Chondrocyte (in vitro differentiated cells): ENCODE measurements at regions not wholly inside any gene's neighbourhood (a gene's known extent, or its start where the extent isn't known, plus 50 kb on each side); places are given as distances from the start of the nearest gene placed in this dataset.

Source experiments
- DNase-seq: peaks from one replicate; pipeline ENCODE4 v3.0.0; 2021; ENCODE audit warnings: mixed read lengths, low spot score
- H3K27ac Mint-ChIP-seq: one replicate; pipeline ENCODE4 v1.8.0; 2021; ENCODE audit warnings: mild to moderate bottlenecking, moderate library complexity, mixed read lengths; ENCODE audit not compliant: unreplicated experiment
- H3K27me3 Mint-ChIP-seq: 2 replicates; pipeline ENCODE4 v1.8.0; 2021; ENCODE audit warnings: low read depth, mixed read lengths
- H3K36me3 Mint-ChIP-seq: 2 replicates; pipeline ENCODE4 v1.8.0; 2021; ENCODE audit warnings: low read depth, mixed read lengths
- H3K4me1 Mint-ChIP-seq: 2 replicates; pipeline ENCODE4 v1.8.0; 2021; ENCODE audit warnings: low read depth, mild to moderate bottlenecking, mixed read lengths
- H3K4me3 Mint-ChIP-seq: one replicate; pipeline ENCODE4 v1.8.0; 2021; ENCODE audit warnings: mild to moderate bottlenecking, moderate library complexity, mixed read lengths; ENCODE audit not compliant: unreplicated experiment
- H3K9me3 Mint-ChIP-seq: 2 replicates; pipeline ENCODE4 v1.8.0; 2021; ENCODE audit warnings: low read depth, mixed read lengths
- TF ChIP-seq, protein P1 (sequence below): fragments of 200-600 bp; sonication (generic); IDR thresholded peaks from 2 replicates; pipeline ENCODE4 v1.5.0; 2021; ENCODE audit warnings: antibody characterized with exemption, mild to moderate bottlenecking, moderate library complexity

DNA sequence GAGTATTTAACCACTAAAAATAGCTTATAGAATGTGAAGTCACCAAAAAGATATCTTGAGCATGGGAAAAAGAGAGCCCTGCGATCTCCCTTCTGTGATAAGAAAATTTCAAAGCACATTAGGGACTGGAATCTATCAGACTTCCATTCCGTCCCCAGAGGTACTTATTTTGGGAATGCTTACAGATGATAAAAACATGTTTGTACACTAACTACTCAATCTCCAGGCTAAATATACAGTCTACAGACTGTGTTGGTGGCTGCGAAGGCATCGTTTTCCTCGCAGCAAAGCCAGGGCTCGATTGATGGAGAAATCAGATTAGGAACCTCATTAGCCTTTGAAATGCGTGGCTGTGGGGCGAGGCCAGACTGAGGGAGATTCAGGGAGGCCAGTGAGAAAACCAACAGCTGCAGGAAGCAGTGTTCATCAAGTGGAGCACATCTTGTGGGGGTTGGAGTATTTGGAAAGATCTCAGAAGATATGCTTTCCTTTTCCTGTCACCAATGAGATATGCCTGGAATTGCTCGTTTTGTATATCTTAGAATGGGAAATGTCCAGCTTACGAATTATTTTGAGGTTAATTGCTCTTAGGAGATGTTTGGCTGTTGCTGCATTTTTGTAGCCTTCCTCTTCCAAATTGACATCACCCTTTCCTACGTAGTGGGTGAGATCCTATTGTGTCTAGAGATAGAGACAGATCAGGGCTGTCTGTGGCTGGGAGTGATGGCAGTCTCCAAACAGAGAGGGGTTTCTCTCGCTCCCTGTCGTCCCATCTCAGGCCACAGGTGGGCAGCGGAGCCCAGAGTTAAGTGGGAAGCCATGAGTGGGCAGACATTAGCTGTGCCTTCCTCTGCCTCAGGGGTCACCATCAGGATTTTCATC, 224.9 kb upstream of the FAT1 start:
- no peak for DNase-seq
- H3K27me3 Mint-ChIP-seq, result no peaks in the 10 kb centered on the region
- no peaks in the 10 kb centered on the region for H3K36me3 Mint-ChIP-seq
- TF ChIP-seq, protein P1, sequence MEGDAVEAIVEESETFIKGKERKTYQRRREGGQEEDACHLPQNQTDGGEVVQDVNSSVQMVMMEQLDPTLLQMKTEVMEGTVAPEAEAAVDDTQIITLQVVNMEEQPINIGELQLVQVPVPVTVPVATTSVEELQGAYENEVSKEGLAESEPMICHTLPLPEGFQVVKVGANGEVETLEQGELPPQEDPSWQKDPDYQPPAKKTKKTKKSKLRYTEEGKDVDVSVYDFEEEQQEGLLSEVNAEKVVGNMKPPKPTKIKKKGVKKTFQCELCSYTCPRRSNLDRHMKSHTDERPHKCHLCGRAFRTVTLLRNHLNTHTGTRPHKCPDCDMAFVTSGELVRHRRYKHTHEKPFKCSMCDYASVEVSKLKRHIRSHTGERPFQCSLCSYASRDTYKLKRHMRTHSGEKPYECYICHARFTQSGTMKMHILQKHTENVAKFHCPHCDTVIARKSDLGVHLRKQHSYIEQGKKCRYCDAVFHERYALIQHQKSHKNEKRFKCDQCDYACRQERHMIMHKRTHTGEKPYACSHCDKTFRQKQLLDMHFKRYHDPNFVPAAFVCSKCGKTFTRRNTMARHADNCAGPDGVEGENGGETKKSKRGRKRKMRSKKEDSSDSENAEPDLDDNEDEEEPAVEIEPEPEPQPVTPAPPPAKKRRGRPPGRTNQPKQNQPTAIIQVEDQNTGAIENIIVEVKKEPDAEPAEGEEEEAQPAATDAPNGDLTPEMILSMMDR, result peak; percentile 79
- peaks cover 17% of the 10 kb centered on the region for H3K4me1 Mint-ChIP-seq
- H3K27ac Mint-ChIP-seq, result peak overlapping the region; percentile 49
- peaks cover 5% of the 10 kb centered on the region for H3K9me3 Mint-ChIP-seq
- H3K4me3 Mint-ChIP-seq, result peak overlapping the region; percentile 7

DNA sequence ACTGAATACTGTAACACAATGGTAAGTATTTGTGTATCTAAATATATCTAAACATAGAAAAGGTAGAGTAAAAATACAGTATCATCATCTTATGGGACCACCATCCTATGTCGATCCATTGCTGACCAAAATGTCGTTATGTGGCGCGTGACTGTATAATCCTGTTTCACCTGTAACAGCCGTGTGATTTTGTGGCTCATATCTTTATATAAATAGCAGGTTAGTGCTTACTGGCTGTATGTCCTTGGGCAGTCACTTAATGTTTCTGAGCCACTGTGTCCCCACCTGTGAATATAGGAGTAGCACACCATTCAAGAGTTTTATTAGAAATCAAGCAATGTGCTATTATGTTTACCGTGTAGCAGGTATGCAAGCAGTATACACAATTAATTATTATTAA, 226.2 kb upstream of the FAT1 start:
- TF ChIP-seq, protein P1, result no peak
- Mint-ChIP-seq H3K27me3 (no peaks in the 10 kb centered on the region), H3K9me3 (peaks cover 5% of the 10 kb centered on the region), H3K4me3 (no peak overlapping the region), H3K27ac (no peak overlapping the region), H3K36me3 (no peaks in the 10 kb centered on the region), H3K4me1 (peaks cover 16% of the 10 kb centered on the region)
- no peak for DNase-seq

DNA sequence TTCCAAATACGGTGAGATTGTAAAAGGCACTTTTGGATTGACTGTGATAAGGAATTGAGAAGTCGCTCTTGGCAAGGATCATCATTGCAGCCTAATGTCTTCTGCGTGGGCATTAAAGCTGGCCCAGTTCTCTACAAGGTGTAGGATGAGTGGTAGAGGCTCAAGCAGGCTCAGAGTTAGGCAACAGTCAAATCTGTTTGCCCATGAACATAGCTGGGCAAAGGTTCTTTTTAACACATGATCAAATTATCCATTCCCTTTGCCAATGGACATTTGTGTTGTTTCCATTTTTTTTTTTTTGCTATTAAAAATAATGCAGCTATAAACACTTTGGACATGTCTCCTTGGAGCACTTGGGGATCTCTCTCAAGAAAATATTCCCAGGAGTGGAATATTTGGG, 229.1 kb upstream of the FAT1 start:
- H3K27ac Mint-ChIP-seq, result no peak overlapping the region
- no peak for DNase-seq
- no peak overlapping the region for H3K4me3 Mint-ChIP-seq
- H3K36me3 Mint-ChIP-seq, result no peaks in the 10 kb centered on the region
- H3K9me3 Mint-ChIP-seq, result peaks cover 5% of the 10 kb centered on the region
- peaks cover 16% of the 10 kb centered on the region for H3K4me1 Mint-ChIP-seq
- no peaks in the 10 kb centered on the region for H3K27me3 Mint-ChIP-seq
- TF ChIP-seq, protein P1, result no peak

DNA sequence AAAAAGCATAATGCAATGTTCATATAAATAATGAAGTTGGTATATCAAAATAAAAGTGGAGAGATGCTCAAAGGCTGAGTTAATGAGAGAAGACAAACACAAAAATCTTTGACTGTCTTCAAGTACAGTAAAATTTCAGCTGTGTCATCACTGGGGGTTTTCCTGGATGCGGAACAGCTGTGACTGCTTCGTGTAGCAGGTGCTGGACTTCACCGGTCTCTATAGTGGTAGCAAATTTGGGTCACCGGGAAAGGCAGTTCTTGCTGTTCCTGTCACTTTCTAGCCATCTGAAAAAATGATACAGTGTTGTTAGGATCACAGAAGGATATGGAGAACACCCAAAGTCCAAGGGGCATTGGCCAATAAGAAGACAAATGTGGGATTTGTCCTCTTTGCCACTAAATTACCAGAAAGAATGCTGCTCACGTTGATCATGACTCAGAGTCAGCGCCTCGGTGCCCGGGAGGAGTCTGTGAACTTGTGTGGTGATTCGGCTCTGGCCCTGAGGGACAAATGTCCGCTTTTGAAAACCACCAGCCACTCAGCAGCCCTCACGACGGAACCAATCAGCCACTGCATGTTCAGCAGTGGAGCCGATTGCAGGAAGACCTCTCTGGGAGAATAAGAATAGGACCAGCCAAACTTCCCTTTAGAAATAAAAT, 230.1 kb upstream of the FAT1 start:
- no peaks in the 10 kb centered on the region for H3K27me3 Mint-ChIP-seq
- H3K36me3 Mint-ChIP-seq, result no peaks in the 10 kb centered on the region
- TF ChIP-seq, protein P1, result no peak
- H3K9me3 Mint-ChIP-seq, result peaks cover 5% of the 10 kb centered on the region
- no peak overlapping the region for H3K27ac Mint-ChIP-seq
- H3K4me3 Mint-ChIP-seq, result no peak overlapping the region
- DNase-seq, result no peak
- peaks cover 8% of the 10 kb centered on the region for H3K4me1 Mint-ChIP-seq

DNA sequence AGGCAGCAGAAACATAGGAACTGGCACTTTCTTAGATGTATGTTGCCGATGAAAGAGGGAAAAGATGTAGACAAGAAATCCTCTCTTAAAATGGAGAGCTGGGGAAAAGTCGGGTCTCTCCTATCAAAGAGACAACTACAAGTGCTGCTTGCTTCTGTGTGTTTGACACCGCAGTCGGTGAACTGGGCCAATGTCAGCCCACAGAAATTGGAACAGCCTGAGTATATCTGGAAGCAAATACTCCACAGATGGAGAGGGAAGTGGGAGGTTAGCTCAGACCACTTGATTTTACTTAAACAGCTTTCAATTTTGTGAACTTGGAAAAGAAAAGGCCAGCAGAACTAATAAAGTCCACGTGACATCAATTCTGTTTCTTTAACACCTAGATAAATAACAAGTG, 230.9 kb upstream of the FAT1 start:
- Mint-ChIP-seq H3K4me1 (no peaks in the 10 kb centered on the region), H3K9me3 (peaks cover 5% of the 10 kb centered on the region), H3K4me3 (no peak overlapping the region), H3K27ac (no peak overlapping the region), H3K36me3 (no peaks in the 10 kb centered on the region), H3K27me3 (no peaks in the 10 kb centered on the region)
- DNase-seq, result no peak
- TF ChIP-seq, protein P1, result no peak
